Hepatocyte (in vitro differentiated cells): ENCODE measurements at regions not wholly inside any gene's neighbourhood (a gene's known extent, or its start where the extent isn't known, plus 50 kb on each side); places are given as distances from the start of the nearest gene placed in this dataset.

Experiments used
- CTCF ChIP-seq: fragments of 200-600 bp; sonication (generic); IDR thresholded peaks from 2 replicates; pipeline ENCODE4 v1.5.1; 2016; ENCODE audit warnings: antibody characterized with exemption, mild to moderate bottlenecking; ENCODE audit not compliant: poor library complexity
- EZH2 ChIP-seq: fragments of 200-600 bp; sonication (generic); IDR thresholded peaks from 2 replicates; pipeline ENCODE4 v1.6.1; 2016; ENCODE audit warnings: antibody characterized with exemption, mild to moderate bottlenecking, borderline replicate concordance

- TF ChIP-seq CTCF, result no peak
- TF ChIP-seq EZH2, result no peak
Observed at GRCh38 chr10:42961796-42962109, 115.1 kb upstream of the RET start.
